ENCODE measurements at regions not wholly inside any gene's neighbourhood (a gene's known extent, or its start where the extent isn't known, plus 50 kb on each side); places are given as distances from the start of the nearest gene placed in this dataset.

DNA sequence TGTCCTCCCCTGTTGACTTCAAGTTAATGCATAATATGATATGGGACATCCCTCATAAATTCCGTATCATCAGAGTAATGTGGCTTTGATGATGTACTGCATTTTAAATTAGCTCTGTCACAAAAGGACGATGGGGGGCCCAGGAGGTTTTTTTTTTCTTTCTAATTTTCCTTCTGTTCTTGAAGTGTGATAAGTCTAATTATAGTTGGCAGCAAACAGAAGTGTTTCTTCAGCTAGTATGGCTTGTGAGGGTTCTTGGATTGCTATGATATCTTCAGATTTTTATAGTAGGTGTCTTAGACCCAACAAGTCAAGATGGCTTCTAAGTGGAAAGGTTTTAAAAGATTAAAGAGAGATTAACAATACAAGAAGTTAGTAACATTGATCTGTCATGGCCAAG lies 796.2 kb upstream of the RBFOX1 start (continued):
- TF ChIP-seq, protein P1, sequence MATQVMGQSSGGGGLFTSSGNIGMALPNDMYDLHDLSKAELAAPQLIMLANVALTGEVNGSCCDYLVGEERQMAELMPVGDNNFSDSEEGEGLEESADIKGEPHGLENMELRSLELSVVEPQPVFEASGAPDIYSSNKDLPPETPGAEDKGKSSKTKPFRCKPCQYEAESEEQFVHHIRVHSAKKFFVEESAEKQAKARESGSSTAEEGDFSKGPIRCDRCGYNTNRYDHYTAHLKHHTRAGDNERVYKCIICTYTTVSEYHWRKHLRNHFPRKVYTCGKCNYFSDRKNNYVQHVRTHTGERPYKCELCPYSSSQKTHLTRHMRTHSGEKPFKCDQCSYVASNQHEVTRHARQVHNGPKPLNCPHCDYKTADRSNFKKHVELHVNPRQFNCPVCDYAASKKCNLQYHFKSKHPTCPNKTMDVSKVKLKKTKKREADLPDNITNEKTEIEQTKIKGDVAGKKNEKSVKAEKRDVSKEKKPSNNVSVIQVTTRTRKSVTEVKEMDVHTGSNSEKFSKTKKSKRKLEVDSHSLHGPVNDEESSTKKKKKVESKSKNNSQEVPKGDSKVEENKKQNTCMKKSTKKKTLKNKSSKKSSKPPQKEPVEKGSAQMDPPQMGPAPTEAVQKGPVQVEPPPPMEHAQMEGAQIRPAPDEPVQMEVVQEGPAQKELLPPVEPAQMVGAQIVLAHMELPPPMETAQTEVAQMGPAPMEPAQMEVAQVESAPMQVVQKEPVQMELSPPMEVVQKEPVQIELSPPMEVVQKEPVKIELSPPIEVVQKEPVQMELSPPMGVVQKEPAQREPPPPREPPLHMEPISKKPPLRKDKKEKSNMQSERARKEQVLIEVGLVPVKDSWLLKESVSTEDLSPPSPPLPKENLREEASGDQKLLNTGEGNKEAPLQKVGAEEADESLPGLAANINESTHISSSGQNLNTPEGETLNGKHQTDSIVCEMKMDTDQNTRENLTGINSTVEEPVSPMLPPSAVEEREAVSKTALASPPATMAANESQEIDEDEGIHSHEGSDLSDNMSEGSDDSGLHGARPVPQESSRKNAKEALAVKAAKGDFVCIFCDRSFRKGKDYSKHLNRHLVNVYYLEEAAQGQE (tag by site-specific recombination; IDR thresholded peaks at IDR 0.05): no peak
- TF ChIP-seq, protein P2, sequence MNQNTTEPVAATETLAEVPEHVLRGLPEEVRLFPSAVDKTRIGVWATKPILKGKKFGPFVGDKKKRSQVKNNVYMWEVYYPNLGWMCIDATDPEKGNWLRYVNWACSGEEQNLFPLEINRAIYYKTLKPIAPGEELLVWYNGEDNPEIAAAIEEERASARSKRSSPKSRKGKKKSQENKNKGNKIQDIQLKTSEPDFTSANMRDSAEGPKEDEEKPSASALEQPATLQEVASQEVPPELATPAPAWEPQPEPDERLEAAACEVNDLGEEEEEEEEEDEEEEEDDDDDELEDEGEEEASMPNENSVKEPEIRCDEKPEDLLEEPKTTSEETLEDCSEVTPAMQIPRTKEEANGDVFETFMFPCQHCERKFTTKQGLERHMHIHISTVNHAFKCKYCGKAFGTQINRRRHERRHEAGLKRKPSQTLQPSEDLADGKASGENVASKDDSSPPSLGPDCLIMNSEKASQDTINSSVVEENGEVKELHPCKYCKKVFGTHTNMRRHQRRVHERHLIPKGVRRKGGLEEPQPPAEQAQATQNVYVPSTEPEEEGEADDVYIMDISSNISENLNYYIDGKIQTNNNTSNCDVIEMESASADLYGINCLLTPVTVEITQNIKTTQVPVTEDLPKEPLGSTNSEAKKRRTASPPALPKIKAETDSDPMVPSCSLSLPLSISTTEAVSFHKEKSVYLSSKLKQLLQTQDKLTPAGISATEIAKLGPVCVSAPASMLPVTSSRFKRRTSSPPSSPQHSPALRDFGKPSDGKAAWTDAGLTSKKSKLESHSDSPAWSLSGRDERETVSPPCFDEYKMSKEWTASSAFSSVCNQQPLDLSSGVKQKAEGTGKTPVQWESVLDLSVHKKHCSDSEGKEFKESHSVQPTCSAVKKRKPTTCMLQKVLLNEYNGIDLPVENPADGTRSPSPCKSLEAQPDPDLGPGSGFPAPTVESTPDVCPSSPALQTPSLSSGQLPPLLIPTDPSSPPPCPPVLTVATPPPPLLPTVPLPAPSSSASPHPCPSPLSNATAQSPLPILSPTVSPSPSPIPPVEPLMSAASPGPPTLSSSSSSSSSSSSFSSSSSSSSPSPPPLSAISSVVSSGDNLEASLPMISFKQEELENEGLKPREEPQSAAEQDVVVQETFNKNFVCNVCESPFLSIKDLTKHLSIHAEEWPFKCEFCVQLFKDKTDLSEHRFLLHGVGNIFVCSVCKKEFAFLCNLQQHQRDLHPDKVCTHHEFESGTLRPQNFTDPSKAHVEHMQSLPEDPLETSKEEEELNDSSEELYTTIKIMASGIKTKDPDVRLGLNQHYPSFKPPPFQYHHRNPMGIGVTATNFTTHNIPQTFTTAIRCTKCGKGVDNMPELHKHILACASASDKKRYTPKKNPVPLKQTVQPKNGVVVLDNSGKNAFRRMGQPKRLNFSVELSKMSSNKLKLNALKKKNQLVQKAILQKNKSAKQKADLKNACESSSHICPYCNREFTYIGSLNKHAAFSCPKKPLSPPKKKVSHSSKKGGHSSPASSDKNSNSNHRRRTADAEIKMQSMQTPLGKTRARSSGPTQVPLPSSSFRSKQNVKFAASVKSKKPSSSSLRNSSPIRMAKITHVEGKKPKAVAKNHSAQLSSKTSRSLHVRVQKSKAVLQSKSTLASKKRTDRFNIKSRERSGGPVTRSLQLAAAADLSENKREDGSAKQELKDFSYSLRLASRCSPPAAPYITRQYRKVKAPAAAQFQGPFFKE (tag by site-specific recombination; IDR thresholded peaks at IDR 0.05; ENCODE audit: borderline replicate concordance): no peak
- TF ChIP-seq ZNF777 (tag by site-specific recombination; IDR thresholded peaks at IDR 0.05; ENCODE audit: borderline replicate concordance) (no peak), KLF16 (tag by site-specific recombination; IDR thresholded peaks at IDR 0.05) (no peak), ZNF174 (tag by site-specific recombination; IDR thresholded peaks at IDR 0.05) (no peak), ZXDB (tag by site-specific recombination; IDR thresholded peaks at IDR 0.05) (no peak), ZNF658 (tag by site-specific recombination; IDR thresholded peaks at IDR 0.05) (no peak), KLF1 (tag by site-specific recombination; IDR thresholded peaks at IDR 0.05) (no peak), ZNF830 (tag by site-specific recombination; IDR thresholded peaks at IDR 0.05; ENCODE audit: low read depth) (no peak)
- TF ChIP-seq, protein P3, sequence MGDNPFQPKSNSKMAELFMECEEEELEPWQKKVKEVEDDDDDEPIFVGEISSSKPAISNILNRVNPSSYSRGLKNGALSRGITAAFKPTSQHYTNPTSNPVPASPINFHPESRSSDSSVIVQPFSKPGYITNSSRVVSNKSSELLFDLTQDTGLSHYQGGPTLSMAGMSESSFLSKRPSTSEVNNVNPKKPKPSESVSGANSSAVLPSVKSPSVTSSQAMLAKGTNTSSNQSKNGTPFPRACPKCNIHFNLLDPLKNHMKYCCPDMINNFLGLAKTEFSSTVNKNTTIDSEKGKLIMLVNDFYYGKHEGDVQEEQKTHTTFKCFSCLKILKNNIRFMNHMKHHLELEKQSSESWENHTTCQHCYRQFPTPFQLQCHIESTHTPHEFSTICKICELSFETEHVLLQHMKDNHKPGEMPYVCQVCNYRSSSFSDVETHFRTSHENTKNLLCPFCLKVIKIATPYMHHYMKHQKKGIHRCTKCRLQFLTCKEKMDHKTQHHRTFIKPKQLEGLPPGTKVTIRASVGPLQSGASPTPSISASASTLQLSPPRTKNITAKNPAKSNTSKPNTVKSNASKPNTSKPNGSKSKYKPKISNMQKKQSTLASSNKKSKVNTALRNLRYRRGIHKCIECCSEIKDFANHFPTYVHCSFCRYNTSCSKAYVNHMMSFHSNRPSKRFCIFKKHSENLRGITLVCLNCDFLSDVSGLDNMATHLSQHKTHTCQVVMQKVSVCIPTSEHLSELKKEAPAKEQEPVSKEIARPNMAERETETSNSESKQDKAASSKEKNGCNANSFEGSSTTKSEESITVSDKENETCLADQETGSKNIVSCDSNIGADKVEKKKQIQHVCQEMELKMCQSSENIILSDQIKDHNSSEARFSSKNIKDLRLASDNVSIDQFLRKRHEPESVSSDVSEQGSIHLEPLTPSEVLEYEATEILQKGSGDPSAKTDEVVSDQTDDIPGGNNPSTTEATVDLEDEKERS (tag by site-specific recombination; IDR thresholded peaks at IDR 0.05): no peak

DNA sequence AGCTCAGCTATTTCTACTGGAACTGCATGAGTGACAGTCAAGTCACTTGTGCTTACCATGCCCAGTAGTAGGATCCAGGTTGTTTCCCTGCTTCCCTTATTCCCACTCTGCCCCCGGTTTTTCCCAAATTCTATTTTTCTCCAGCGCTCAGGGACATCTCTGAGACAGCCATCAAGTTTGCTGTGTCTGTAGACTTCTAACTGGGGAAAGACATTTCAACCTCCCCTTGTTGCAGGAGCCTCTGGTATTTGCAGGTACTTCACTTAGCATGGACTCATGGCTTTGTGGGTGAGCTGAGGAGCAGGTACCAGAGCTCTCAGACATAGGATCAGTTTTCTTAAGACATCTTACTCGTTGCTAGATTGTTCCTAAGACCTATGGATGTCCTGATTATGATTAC lies 801.6 kb upstream of the RBFOX1 start:
- H3K4me3 ChIP-seq (ENCODE audit: low read depth, low read length): no peak overlapping the region
- ChIA-PET CTCF (no interaction called here), POLR2A (no interaction called here)
- no peaks in the 10 kb centered on the region for H3K9me3 ChIP-seq (ENCODE audit: control insufficient read depth, insufficient read depth, low read depth, low read length)
- no peak overlapping the region for H3K27ac ChIP-seq (ENCODE audit: extremely low read depth, low read depth, low read length)
- TF ChIP-seq ZNF174 (tag by site-specific recombination; IDR thresholded peaks at IDR 0.05): no peak
- no peak for TF ChIP-seq GLIS1 (tag by site-specific recombination; IDR thresholded peaks at IDR 0.05)
- TF ChIP-seq ZNF423 (tag by site-specific recombination; IDR thresholded peaks at IDR 0.05): no peak
- TF ChIP-seq ZFHX2 (tag by site-specific recombination; conservative IDR thresholded peaks at IDR 0.05): no peak
- TF ChIP-seq ZNF311 (tag by site-specific recombination; IDR thresholded peaks at IDR 0.05; ENCODE audit: borderline replicate concordance): no peak
- no peak for TF ChIP-seq GLI4 (tag by site-specific recombination; IDR thresholded peaks at IDR 0.05)
- TF ChIP-seq ZNF777 (tag by site-specific recombination; IDR thresholded peaks at IDR 0.05; ENCODE audit: borderline replicate concordance): no peak
- TF ChIP-seq ZNF677 (tag by site-specific recombination; IDR thresholded peaks at IDR 0.05): no peak
- TF ChIP-seq ZFP3 (tag by site-specific recombination; IDR thresholded peaks at IDR 0.05; ENCODE audit: low read depth): no peak
- no peak for TF ChIP-seq ZNF416 (tag by site-specific recombination; IDR thresholded peaks at IDR 0.05)
- no peak for TF ChIP-seq TRIM28 (IDR thresholded peaks at IDR 0.05; ENCODE audit: borderline replicate concordance, low read length)
- no peak for TF ChIP-seq ZNF24 (tag by site-specific recombination; IDR thresholded peaks at IDR 0.05)
- no peaks in the 10 kb centered on the region for H3K36me3 ChIP-seq (ENCODE audit: control insufficient read depth in 2 of 2, insufficient read depth in 1 of 2, low read length in 2 of 2)
- no peaks in the 10 kb centered on the region for H3K4me1 ChIP-seq (ENCODE audit: control insufficient read depth, insufficient read depth, low read length)

All from HEK293 (cell line).